SK-N-SH (cell line): ENCODE measurements at regions not wholly inside any gene's neighbourhood (a gene's known extent, or its start where the extent isn't known, plus 50 kb on each side); places are given as distances from the start of the nearest gene placed in this dataset.

Source experiments
- CTCF ChIA-PET: fragments of 300-600, 350-600 bp; formaldehyde crosslinking; extraction: SDS; loops from one replicate; lab custom pipeline; 2021; lab: Yijun Ruan, JAX
- POLR2A ChIA-PET: fragments of 350-600 bp; sonication (Branson Sonifier 250); formaldehyde crosslinking; extraction: SDS; loops from one replicate; lab custom pipeline; 2020; ENCODE audit warnings: antibody characterized with exemption, inconsistent platforms; lab: Yijun Ruan, JAX
- DNase-seq: peaks from one replicate; pipeline ENCODE4 v3.0.0; 2012
- H2AFZ ChIP-seq: fragments of 200-600 bp; sonication (generic); 2 replicates; pipeline ENCODE4 v1.8.1; 2016; ENCODE audit warnings: antibody characterized with exemption, mild to moderate bottlenecking, low read depth
- H3F3A ChIP-seq: fragments of 200-600 bp; sonication (generic); replicated peaks from 2 replicates; pipeline ENCODE3; 2016; ENCODE audit warnings: antibody characterized with exemption, mild to moderate bottlenecking; ENCODE audit not compliant: insufficient read depth
- H3K27ac ChIP-seq, 2 experiments: fragments of 200-500 bp in 1 of 2; fragments of 200-600 bp in 1 of 2; sonication (Bioruptor generic) in 1 of 2; sonication (generic), shearing (Covaris generic) in 1 of 2; 2 replicates each; pipeline versions ENCODE4 v1.5.1 to v1.6.1; 2014 to 2016; ENCODE audit warnings: low read depth in 2 of 2, inconsistent platforms in 1 of 2, low read length in 1 of 2, mild to moderate bottlenecking in 1 of 2, mixed read lengths in 1 of 2
- H3K27me3 ChIP-seq: fragments of 200-600 bp; sonication (generic), shearing (Covaris generic); 2 replicates; pipeline ENCODE4 v1.6.1; 2016; ENCODE audit warnings: mixed run types; ENCODE audit not compliant: insufficient read depth
- H3K36me3 ChIP-seq, 2 experiments: fragments of 200-500 bp in 1 of 2; fragments of 200-600 bp in 1 of 2; sonication (Bioruptor generic) in 1 of 2; sonication (generic) in 1 of 2; replicated peaks in 1 of 2; 2 replicates each; pipeline versions ENCODE3 to v1.5.1; 2014 to 2016; ENCODE audit warnings: low read length in 1 of 2, mild to moderate bottlenecking in 1 of 2; ENCODE audit not compliant: insufficient read depth in 2 of 2, control insufficient read depth in 1 of 2
- H3K4me1 ChIP-seq, 2 experiments: fragments of 200-500 bp in 1 of 2; fragments of 200-600 bp in 1 of 2; sonication (Bioruptor generic) in 1 of 2; sonication (generic), shearing (Covaris generic) in 1 of 2; 2 replicates each; pipeline versions ENCODE4 v1.5.1 to v1.6.1; 2014 to 2016; ENCODE audit warnings: low read depth in 1 of 2, low read length in 1 of 2, mixed run types in 1 of 2; ENCODE audit not compliant: insufficient read depth in 2 of 2, control insufficient read depth in 1 of 2
- H3K4me2 ChIP-seq: fragments of 200-600 bp; sonication (generic), shearing (Covaris generic); 2 replicates; pipeline ENCODE4 v1.6.1; 2017; ENCODE audit warnings: mixed run types
- H3K4me3 ChIP-seq, 2 experiments: fragments of 200-500 bp in 1 of 2; fragments of 200-600 bp in 1 of 2; sonication (Bioruptor generic) in 1 of 2; sonication (generic), shearing (Covaris generic) in 1 of 2; 2 replicates each; pipeline versions ENCODE4 v1.5.1 to v1.8.1; 2014 to 2016; ENCODE audit warnings: low read depth in 2 of 2, inconsistent platforms in 1 of 2, low read length in 1 of 2, mild to moderate bottlenecking in 1 of 2, mixed read lengths in 1 of 2, moderate library complexity in 1 of 2
- H3K79me2 ChIP-seq: fragments of 200-600 bp; sonication (generic); 2 replicates; pipeline ENCODE4 v1.8.1; 2017; ENCODE audit warnings: mild to moderate bottlenecking; ENCODE audit not compliant: insufficient read depth
- H3K9ac ChIP-seq: fragments of 200-600 bp; sonication (generic); 2 replicates; pipeline ENCODE4 v1.6.1; 2017; ENCODE audit warnings: mixed run types
- H3K9me2 ChIP-seq: fragments of 200-600 bp; sonication (generic); 2 replicates; pipeline ENCODE4 v1.6.1; 2017; ENCODE audit warnings: mixed run types
- H3K9me3 ChIP-seq: fragments of 200-600 bp; sonication (generic); 2 replicates; pipeline ENCODE4 v1.6.1; 2017; ENCODE audit warnings: mixed run types, mild to moderate bottlenecking, moderate library complexity
- H4K20me1 ChIP-seq: fragments of 200-600 bp; sonication (generic); 2 replicates; pipeline ENCODE4 v1.6.1; 2017; ENCODE audit warnings: mild to moderate bottlenecking, mixed run types; ENCODE audit not compliant: insufficient read depth
- ELF1 ChIP-seq: IDR thresholded peaks from 2 replicates; pipeline ENCODE4 v1.4.0; 2012
- EP300 ChIP-seq, 2 experiments: IDR thresholded peaks; 2 replicates each; pipeline versions ENCODE4 v1.4.0 to v1.6.1; 2012; ENCODE audit warnings: borderline replicate concordance in 1 of 2, low read depth in 1 of 2, low read length in 1 of 2
- EZH2phosphoT487 ChIP-seq: fragments of 200-600 bp; sonication (generic); IDR thresholded peaks from 2 replicates; pipeline ENCODE4 v1.6.1; 2017; ENCODE audit warnings: low read depth, mixed run types, mild to moderate bottlenecking, antibody characterized with exemption, moderate library complexity, borderline replicate concordance
- FOSL2 ChIP-seq: IDR thresholded peaks from 2 replicates; pipeline ENCODE4 v1.4.0; 2012; ENCODE audit warnings: low read depth, mild to moderate bottlenecking, moderate library complexity, borderline replicate concordance
- MAX ChIP-seq: IDR thresholded peaks from 2 replicates; pipeline ENCODE4 v1.4.0; 2012; ENCODE audit warnings: low read depth
- MEF2A ChIP-seq: IDR thresholded peaks from 2 replicates; pipeline ENCODE4 v1.4.0; 2012; ENCODE audit warnings: low read depth, borderline replicate concordance
- MXI1 ChIP-seq: IDR thresholded peaks from 2 replicates; pipeline ENCODE4 v1.6.1; 2012; ENCODE audit warnings: mild to moderate bottlenecking, low read depth, low read length, improper control_type of control experiment
- NFIC ChIP-seq: IDR thresholded peaks from 2 replicates; pipeline ENCODE4 v1.4.0; 2012; ENCODE audit warnings: borderline replicate concordance
- POLR2AphosphoS5 ChIP-seq: IDR thresholded peaks from 2 replicates; pipeline ENCODE4 v1.6.1; 2012; ENCODE audit warnings: low read depth, low read length
- RAD21 ChIP-seq: IDR thresholded peaks from 2 replicates; pipeline ENCODE4 v1.6.1; 2012; ENCODE audit warnings: mild to moderate bottlenecking, low read length
- RCOR1 ChIP-seq: fragments of 150-350 bp; IDR thresholded peaks from 2 replicates; pipeline ENCODE4 v1.6.1; 2017; ENCODE audit warnings: antibody characterized with exemption, low read length
- REST ChIP-seq: IDR thresholded peaks from 2 replicates; pipeline ENCODE4 v1.6.1; 2012; ENCODE audit warnings: mild to moderate bottlenecking, low read depth, low read length, moderate library complexity
- RFX5 ChIP-seq: IDR thresholded peaks from 2 replicates; pipeline ENCODE4 v1.6.1; 2012; ENCODE audit warnings: mild to moderate bottlenecking, improper control_type of control experiment, low read length
- TCF12 ChIP-seq: IDR thresholded peaks from 2 replicates; pipeline ENCODE4 v1.4.0; 2012
- TEAD4 ChIP-seq: IDR thresholded peaks from 2 replicates; pipeline ENCODE4 v1.4.0; 2012; ENCODE audit warnings: mild to moderate bottlenecking, borderline replicate concordance; ENCODE audit not compliant: insufficient read depth
- USF1 ChIP-seq: IDR thresholded peaks from 2 replicates; pipeline ENCODE4 v1.4.0; 2012; ENCODE audit warnings: low read depth, borderline replicate concordance
- YY1 ChIP-seq: IDR thresholded peaks from 2 replicates; pipeline ENCODE4 v1.4.0; 2012; ENCODE audit warnings: low read depth, mild to moderate bottlenecking
- WGBS: methylation state at CpG from one replicate; pipeline ENCODE4 v1.1.6; 2017; ENCODE audit warnings: low lambda C conversion rate; 5-methylcytosine and 5-hydroxymethylcytosine counted together

GRCh38 chr13:89514534-89515312 is 1832.8 kb upstream of the MIR17HG start:
- Histone ChIP-seq H3F3A (no peaks in the 10 kb centered on the region), H3K4me1 (no peaks in the 10 kb centered on the region; a peak in 1 of 4 replicates), H2AFZ (0 out of 2 replicates have a peak overlapping the region, but pooled peaks have one; percentile 29), H3K4me2 (no peak overlapping the region), H3K9me2 (no peaks in the 10 kb centered on the region), H3K9me3 (no peaks in the 10 kb centered on the region), H3K9ac (no peak overlapping the region), H4K20me1 (no peaks in the 10 kb centered on the region), H3K27me3 (no peaks in the 10 kb centered on the region), H3K27ac (no peak overlapping the region; a peak in 1 of 4 replicates), H3K36me3 (no peaks in the 10 kb centered on the region), H3K4me3 (no peak overlapping the region), H3K79me2 (no peaks in the 10 kb centered on the region)
- no peak for TF ChIP-seq MXI1
- TF ChIP-seq RCOR1 = no peak
- no peak for TF ChIP-seq FOSL2
- TF ChIP-seq USF1 = no peak
- ChIA-PET CTCF (no interaction called here), POLR2A (no interaction called here)
- DNase-seq = no peak
- WGBS = 42% methylated on average over 4 of the region's 4 CpGs

GRCh38 chr13:89515948-89516347 is 1831.5 kb upstream of the MIR17HG start:
- H3K4me1 ChIP-seq = no peaks in the 10 kb centered on the region; a peak in 1 of 4 replicates
- no peak overlapping the region for H3K9ac ChIP-seq
- no peak for DNase-seq
- H3K9me2 ChIP-seq = no peaks in the 10 kb centered on the region
- H3K79me2 ChIP-seq = no peaks in the 10 kb centered on the region
- H4K20me1 ChIP-seq = no peaks in the 10 kb centered on the region
- H3K4me2 ChIP-seq = no peak overlapping the region
- H3K4me3 ChIP-seq = no peak overlapping the region
- no peaks in the 10 kb centered on the region for H3K36me3 ChIP-seq
- H2AFZ ChIP-seq = no peak overlapping the region
- H3K27ac ChIP-seq = no peak overlapping the region
- POLR2A ChIA-PET = no interaction called here
- no peaks in the 10 kb centered on the region for H3K9me3 ChIP-seq
- 65% methylated on average over 1 of the region's 1 CpG for WGBS
- H3K27me3 ChIP-seq = no peaks in the 10 kb centered on the region
- no peak for TF ChIP-seq POLR2AphosphoS5
- TF ChIP-seq, all 33 proteins: peak for 0
- H3F3A ChIP-seq = no peaks in the 10 kb centered on the region
- CTCF ChIA-PET = no interaction called here

- Histone ChIP-seq H3K4me3 (no peak overlapping the region), H3K9ac (no peak overlapping the region), H3K27ac (no peak overlapping the region), H2AFZ (no peak overlapping the region), H3K4me2 (no peak overlapping the region), H3F3A (no peaks in the 10 kb centered on the region), H3K27me3 (no peaks in the 10 kb centered on the region), H3K36me3 (no peaks in the 10 kb centered on the region), H3K79me2 (no peaks in the 10 kb centered on the region), H3K9me3 (no peaks in the 10 kb centered on the region), H4K20me1 (no peaks in the 10 kb centered on the region), H3K9me2 (no peaks in the 10 kb centered on the region), H3K4me1 (no peaks in the 10 kb centered on the region; a peak in 1 of 4 replicates)
- CTCF ChIA-PET = no interaction called here
- WGBS = 46% methylated on average over 4 of the region's 4 CpGs
- POLR2A ChIA-PET = no interaction called here
- DNase-seq = no peak
- TF ChIP-seq TCF12 (no peak), REST (no peak), TEAD4 (no peak), ELF1 (no peak), MXI1 (no peak), EP300 (IDR thresholded peaks at IDR 0.05; ENCODE audit: borderline replicate concordance in 1 of 2, low read depth in 1 of 2, low read length in 1 of 2) (no peak), YY1 (no peak), MAX (no peak), RFX5 (no peak), POLR2AphosphoS5 (no peak), NFIC (no peak), RAD21 (no peak), EZH2phosphoT487 (no peak), MEF2A (no peak)
These were observed 1829.0 kb upstream of the MIR17HG start for GRCh38 chr13:89518289-89519077.
